Stimulated activated CD8-positive, alpha-beta memory T cell treated with anti-CD3 and anti-CD28 coated beads, Interleukin-15, amount 100 ng/mL, for 24 hours (primary cell): ENCODE measurements at regions not wholly inside any gene's neighbourhood (a gene's known extent, or its start where the extent isn't known, plus 50 kb on each side); places are given as distances from the start of the nearest gene placed in this dataset.

Experiments used
- DNase-seq: peaks from one replicate; pipeline ENCODE4 v3.0.0-alpha.2; 2020; ENCODE audit warnings: low read depth

DNA sequence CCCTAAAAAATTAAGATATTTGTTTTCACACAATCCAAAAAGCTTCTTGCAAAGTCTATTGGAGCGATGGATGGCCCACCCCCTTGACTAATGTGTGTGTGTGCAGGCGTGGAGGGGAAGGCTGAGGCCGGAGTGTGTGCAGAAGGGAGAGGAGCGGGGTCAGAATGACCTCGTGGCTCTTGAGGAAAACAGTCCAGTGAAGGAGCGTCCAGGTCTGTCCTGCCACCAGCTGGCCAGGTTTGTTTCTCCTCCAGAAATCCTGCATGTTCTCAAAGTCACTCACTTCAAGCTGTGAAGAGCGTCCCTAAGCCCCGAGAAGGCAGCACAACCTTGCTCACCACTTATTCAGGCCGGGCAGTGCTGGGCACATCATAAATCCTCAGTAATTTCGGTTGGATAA is 69.5 kb upstream of the SSX2IP start:
- no peak for DNase-seq

DNA sequence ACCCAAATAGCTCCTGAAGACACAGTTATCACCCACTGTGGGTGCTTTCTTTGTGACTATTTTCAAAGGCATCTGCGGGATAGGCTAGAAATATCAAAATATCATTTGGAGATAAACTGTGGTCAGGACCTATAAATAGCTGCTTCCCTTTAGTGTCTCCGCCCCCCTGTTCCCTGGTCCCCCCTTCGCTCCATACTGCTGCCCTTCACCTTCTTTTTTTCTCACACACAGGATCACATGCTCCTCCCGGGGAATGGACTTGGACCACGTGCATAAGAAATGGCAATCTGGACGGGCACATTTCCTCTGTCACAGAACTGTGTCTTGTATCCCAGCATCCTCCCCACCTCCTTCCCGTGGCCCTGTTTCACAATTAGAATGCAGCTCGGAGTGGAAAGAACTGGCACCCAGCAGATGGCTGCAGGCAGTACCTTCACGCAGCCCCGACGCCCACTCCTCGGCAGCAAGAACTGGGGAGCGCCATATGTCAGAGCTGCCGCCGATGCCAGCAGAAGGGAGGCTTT is 68.8 kb upstream of the SSX2IP start:
- DNase-seq: no peak

DNA sequence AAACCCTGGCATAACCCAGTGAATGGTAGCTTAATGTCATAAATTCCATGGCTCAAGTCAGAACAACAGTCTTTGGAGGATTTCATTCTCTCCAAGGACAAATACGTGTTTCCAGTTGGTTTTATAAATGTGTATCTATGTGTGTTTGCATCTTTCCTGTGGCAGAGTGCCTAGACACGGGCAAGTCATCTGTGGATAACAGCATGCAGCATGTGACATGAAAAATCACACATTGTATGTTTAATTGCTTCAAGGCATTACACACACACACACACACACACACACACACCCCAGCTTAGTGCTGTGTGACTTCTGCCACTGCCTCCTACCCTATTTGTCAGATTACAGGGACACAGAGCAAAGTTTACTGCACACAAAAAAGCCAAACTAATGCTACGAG is 68.2 kb upstream of the SSX2IP start:
- no peak for DNase-seq

DNA sequence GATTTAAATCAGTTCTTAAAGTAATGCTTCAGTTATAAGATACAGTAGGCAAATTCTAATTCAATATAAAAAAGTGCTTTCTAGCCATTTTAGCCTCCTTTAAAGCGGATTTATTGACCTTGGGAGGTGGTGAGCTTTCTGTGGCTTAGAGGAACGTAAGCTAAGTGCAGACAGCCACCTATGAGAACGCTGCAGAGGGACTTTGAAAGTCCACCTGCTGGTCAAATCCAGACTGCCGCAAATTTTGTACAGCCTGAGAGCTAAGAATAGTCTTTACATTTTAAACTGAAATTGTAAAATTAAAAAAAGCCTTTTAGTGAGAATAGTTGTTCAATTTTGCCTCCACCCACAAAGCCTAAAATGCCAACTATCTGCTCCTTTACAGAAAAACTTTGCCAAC is 67.0 kb upstream of the SSX2IP start:
- no peak for DNase-seq

DNA sequence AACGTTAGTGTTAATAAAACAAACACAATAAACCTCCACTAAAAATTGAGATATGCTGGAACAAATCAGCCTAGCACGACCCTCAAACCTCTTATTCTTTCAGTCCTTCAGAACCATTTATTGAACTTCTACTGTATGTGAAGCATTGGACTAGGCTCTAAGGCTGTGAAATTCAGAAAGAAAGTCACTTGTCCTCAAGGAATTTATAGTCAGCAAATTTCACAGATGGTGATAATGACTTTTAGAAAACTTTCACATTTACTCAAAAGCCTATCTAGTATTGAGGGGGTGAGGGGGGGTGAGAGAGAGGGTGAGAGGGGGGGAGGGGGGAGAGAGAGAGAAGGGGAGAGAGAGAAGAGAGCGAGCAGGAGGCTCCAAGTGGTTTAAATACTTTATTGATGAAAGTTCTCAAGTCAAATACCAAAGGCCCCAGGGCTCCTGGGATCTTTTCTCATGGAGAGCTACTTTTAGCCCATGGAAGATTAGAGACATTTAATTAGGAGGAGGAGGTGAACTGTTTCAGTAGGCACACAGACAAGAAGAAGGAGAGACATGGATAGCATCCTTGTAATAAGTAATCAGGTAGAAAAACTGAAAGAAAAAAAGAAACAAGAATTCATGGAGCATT is 66.3 kb upstream of the SSX2IP start:
- no peak for DNase-seq

DNA sequence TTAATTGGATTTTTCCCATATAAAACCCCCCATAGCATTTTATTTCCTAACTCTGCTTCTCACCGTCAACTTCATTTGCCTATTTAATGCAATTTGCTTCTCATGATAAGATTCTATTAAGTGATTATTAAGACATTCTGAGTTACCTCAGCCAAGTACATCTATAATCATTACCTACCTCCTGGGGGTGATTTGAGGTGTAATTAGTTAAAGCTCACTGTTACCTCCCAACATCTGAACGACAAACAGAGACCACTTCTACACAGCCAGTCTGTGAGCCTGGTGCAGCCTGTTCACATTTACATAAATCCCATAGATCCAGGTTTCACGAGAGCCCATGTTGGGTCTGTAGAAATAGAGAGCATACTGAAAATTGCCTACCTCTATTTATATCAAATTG is 65.7 kb upstream of the SSX2IP start:
- no peak for DNase-seq

DNA sequence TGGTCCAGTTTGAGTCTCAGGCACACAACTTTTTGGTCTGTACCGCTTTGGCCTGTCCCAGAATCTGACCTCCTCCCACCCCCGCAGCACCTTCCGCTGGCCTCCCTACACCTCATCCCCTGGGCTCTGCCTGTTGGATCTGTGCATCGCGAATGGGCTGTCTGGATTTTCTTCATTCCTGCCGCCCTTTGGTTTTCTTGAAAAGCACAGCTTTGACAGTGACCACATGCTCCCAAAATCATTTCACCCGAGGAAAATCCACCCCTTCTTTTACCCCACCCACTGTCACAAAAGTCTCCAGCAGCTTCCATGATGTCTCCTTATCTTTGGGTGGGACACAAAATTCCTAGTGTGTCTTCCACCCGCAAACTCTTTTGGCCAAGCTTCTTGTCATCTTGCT is 65.0 kb upstream of the SSX2IP start:
- DNase-seq: no peak

DNA sequence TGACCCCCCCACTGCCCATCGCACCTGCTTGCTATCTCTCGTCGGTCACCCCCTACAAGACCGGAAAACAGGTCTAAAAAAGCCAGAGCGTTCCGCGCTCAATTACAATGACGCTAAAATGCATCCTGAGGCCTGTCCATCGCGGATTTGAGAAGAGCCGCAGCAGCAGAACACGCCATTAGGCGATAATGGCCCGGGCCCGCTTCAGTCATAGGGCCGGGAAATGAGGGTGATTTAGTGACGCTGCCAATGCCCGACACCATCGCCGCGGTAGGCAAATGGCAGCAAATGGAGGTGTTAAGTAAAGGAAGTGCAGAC is 64.1 kb upstream of the SSX2IP start:
- DNase-seq: no peak

DNA sequence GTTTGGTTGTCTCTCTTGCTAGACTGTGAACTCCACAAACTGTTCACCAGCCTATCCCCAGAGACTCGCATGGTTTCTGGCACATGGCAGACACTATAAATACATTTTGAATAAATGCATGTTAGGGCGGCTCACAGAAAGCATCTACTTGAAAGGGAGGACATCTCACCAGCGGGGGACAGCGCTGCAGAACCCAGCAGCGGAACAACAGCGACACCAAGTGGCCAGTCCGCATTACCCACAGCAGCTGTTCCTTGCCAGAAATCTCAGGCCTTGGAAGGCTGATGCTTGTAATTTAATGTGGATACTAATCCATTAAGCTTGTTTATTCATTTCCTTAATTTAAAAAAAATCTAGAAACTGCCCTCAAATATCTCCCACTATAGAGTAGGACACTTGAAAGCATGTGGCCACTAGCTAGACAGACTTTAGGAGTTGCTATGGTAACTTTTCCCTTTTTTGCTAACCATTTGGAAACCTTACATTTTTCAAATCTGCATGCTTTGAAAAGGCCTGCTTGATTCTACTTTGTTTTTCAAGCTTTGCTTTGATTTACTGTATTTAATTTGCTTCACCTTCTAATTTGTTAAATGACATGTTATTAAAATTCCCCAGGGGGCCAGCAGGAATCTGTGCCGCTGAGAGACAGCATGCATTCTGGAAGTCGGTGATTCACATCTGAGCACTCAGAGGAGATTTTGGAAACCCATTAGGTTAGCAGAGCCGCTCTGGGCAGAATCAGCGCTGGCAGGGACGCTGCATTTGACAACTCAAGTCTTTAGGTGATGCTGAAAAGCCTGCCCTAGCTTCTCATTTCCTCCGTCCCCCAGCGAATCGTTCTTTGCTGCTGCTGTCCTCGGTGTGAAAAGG is 63.5 kb upstream of the SSX2IP start:
- peak; percentile 52 for DNase-seq

DNA sequence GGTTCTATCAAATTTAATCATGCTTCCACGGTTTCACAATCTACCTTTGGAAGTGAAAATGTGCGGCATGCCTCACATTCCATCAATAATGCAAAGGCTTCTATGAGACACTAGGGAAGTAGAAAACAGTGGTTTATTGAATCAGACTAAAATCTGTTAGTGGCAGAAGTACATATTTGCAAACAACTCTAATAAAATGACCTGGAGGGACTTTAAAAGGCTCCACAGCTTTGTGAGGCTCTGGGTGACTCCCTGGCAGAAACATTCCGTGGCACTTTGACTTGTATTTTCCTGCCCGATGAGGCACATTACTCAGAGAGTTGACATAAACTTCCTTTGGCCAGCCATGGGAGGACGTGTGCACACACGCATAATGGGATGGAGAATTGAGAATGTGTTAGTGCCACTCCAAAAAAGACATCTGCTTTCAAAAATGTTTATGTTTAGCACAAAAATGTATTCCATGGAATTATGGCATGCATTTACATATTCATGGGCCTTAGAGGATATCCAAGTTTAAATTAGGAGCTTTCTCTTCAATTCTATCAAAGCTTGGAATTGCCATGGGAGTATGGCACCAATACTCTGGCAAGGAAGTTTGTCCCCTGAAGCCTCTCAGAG is 60.0 kb upstream of the SSX2IP start:
- DNase-seq: no peak

DNA sequence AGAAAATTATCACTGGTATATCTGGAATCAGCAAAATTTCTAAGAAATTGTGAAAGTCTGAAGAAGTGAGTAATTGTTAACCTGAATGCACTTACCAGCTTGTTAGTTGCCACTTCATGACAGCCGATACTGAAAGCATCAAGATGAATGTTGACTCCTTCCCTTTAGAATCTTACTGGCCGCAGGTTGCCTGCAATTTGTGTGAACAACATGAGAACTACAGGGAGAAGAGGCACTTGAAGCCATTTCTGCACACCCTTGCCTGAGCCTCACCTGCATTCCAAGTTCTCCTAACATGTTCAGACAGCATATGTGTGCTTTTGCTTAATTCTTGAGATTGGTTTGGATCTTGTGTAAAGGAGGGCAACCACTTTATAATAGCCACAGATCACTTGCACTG is 59.2 kb upstream of the SSX2IP start:
- no peak for DNase-seq

DNA sequence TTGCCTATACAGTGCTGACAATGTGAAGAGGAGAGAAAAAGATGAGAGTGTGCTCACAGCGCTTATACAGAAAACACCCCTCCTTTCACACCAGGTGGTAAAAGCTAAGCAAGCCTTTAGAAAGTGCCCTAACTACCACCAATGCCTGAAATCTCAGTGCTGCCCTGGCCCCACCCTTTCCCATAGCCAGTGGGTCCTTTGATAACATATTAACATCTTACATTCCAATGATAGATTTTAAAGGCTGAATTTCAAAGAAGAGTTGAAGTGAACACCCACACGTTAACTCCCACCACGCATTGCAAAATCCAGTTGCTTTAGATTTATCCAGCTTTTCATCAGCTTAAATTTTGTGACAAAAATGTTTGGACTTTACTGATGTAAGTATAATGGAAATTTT is 58.1 kb upstream of the SSX2IP start:
- DNase-seq: no peak

DNA sequence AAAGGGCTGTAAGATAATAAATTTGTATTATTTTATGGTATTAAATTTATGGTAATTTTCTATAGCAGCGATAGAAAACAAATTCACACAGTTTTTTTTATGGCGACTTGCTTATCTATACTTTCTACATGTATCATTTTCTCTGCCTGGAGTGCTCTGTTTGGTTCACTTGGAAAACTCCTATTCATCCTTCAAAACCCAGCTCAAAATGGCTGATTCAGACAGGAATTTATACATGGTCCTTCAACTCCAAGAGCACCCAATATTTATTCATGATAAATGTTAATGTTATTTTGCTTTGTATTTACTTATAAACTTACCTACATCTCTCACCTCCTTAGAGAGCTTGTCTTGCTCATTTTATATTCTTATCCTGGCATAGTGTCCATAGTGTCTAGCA is 55.6 kb upstream of the SSX2IP start:
- no peak for DNase-seq

DNA sequence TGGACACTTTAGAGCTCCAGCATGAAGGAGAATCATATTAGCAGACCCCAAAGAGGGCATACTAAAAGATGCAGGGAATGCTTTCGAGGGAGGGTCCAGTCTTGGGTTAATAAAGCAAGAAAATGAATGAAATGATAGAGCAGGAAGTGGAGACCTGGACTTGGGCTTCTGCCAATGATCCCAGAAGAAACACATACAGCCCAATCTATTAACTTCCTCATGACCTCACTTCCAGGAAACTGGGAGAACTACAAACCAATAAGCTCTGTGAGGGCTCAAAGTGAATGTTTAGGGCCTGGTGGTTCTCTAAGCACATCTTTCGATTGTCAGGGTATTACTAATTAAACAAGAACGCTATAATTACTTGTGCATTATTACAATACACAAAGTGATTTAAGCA is 53.6 kb upstream of the SSX2IP start:
- DNase-seq: no peak

DNA sequence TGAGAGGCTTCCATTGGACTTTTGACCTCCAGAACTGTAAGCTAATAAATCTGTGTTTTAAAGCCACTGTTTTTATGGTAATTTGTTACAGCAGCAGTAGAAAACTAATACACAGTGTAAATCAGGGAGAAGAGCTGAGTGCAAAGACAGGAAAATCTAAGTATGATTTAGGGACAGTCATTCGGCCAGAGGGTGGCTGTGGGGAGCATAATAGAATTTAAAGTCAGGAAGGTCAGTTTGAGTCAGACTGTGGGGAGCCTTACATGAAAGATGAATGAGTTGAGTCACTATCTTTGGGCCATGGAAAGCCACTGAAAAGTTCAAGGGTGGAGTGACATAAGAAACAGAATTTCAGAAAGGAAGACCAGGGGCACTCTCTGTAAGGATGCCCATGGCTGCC is 52.4 kb upstream of the SSX2IP start:
- no peak for DNase-seq

DNA sequence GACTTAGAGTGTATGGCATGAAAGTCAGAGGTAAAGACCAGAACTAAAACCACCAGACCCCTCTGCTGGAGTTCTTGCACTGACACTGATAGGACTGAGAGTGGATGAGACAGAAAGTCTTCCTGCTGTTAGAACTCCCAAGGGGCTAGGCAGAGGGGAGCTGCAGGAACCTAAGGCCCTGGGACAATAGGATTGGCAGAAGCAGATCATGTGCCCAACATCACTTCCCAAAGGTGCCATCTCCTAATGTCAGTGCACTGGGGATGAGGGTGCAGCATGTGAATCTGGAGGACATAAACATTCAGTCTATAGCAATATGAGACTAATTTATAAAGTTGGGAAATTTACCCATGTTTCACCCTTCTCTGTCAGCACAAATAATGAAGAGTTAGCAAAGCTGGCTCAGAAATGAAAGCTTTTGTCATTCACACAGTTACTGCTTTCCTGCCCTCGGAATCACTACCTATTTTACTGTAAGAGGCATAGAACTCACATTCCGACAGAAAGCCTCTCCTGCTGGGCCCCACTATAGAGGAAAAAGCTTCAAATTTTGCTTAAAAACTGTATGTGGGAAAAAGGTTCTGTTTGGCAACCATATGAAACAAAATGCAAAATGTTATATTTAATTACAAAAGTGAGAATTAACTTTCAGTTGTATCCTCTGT is 49.9 kb upstream of the SSX2IP start:
- DNase-seq: no peak
